ENCODE measurements at regions not wholly inside any gene's neighbourhood (a gene's known extent, or its start where the extent isn't known, plus 50 kb on each side); places are given as distances from the start of the nearest gene placed in this dataset.

- Histone ChIP-seq H3K4me1 (ENCODE audit: control insufficient read depth in 5 of 5, insufficient read depth in 5 of 5, low read length in 5 of 5) (peaks cover 0 to 11% (median 0%) of the 10 kb centered on the region in 5 donors), H3K9me3 (ENCODE audit: control insufficient read depth in 4 of 4, insufficient read depth in 3 of 4, low read length in 3 of 4) (no peaks in the 10 kb centered on the region), H3K27ac (ENCODE audit: low read depth in 1 of 2, low read length in 1 of 2) (no peak overlapping the region), H3K9ac (ENCODE audit: insufficient read depth in 1 of 2, low read length in 2 of 2) (no peak overlapping the region), H3K27me3 (ENCODE audit: control insufficient read depth in 3 of 3, insufficient read depth in 3 of 3, low read length in 2 of 3) (no peaks in the 10 kb centered on the region), H3K4me3 (no peak overlapping the region), H3K36me3 (ENCODE audit: control insufficient read depth in 4 of 4, insufficient read depth in 4 of 4, low read length in 4 of 4) (no peaks in the 10 kb centered on the region)
- TF ChIP-seq, protein P1, sequence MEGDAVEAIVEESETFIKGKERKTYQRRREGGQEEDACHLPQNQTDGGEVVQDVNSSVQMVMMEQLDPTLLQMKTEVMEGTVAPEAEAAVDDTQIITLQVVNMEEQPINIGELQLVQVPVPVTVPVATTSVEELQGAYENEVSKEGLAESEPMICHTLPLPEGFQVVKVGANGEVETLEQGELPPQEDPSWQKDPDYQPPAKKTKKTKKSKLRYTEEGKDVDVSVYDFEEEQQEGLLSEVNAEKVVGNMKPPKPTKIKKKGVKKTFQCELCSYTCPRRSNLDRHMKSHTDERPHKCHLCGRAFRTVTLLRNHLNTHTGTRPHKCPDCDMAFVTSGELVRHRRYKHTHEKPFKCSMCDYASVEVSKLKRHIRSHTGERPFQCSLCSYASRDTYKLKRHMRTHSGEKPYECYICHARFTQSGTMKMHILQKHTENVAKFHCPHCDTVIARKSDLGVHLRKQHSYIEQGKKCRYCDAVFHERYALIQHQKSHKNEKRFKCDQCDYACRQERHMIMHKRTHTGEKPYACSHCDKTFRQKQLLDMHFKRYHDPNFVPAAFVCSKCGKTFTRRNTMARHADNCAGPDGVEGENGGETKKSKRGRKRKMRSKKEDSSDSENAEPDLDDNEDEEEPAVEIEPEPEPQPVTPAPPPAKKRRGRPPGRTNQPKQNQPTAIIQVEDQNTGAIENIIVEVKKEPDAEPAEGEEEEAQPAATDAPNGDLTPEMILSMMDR (IDR thresholded peaks at IDR 0.05; ENCODE audit: control extremely low read depth, extremely low read depth) = no peak
- DNase-seq (no peak), ATAC-seq (ENCODE audit: insufficient read depth, low FRiP score) (no peak)
- WGBS, 2 donors = 86 to 91% methylated on average over 3 of the region's 3 CpGs
Measured at GRCh38 chr21:28213261-28213660, 779.4 kb downstream of the LTN1 start.

GRCh38 chr21:28212061-28212460 is 780.6 kb downstream of the LTN1 start:
- ATAC-seq (ENCODE audit: insufficient read depth, low FRiP score) (no peak), DNase-seq (no peak)
- Histone ChIP-seq H3K4me1 (ENCODE audit: control insufficient read depth in 5 of 5, insufficient read depth in 5 of 5, low read length in 5 of 5) (peaks cover 0 to 11% (median 0%) of the 10 kb centered on the region in 5 donors), H3K36me3 (ENCODE audit: control insufficient read depth in 4 of 4, insufficient read depth in 4 of 4, low read length in 4 of 4) (no peaks in the 10 kb centered on the region), H3K4me3 (no peak overlapping the region), H3K27ac (ENCODE audit: low read depth in 1 of 2, low read length in 1 of 2) (no peak overlapping the region), H3K9ac (ENCODE audit: insufficient read depth in 1 of 2, low read length in 2 of 2) (no peak overlapping the region), H3K9me3 (ENCODE audit: control insufficient read depth in 4 of 4, insufficient read depth in 3 of 4, low read length in 3 of 4) (no peaks in the 10 kb centered on the region), H3K27me3 (ENCODE audit: control insufficient read depth in 3 of 3, insufficient read depth in 3 of 3, low read length in 2 of 3) (no peaks in the 10 kb centered on the region)
- 89 to 92% methylated on average over 2 of the region's 2 CpGs for WGBS, 2 donors
- TF ChIP-seq, protein P1 (IDR thresholded peaks at IDR 0.05; ENCODE audit: control extremely low read depth, extremely low read depth) = no peak

GRCh38 chr21:28207436-28208173 is 785.1 kb downstream of the LTN1 start:
- Histone ChIP-seq H3K27ac (ENCODE audit: low read depth in 1 of 2, low read length in 1 of 2) (no peak overlapping the region), H3K9me3 (ENCODE audit: control insufficient read depth in 4 of 4, insufficient read depth in 3 of 4, low read length in 3 of 4) (no peaks in the 10 kb centered on the region), H3K4me1 (ENCODE audit: control insufficient read depth in 5 of 5, insufficient read depth in 5 of 5, low read length in 5 of 5) (no peaks in the 10 kb centered on the region), H3K27me3 (ENCODE audit: control insufficient read depth in 3 of 3, insufficient read depth in 3 of 3, low read length in 2 of 3) (no peaks in the 10 kb centered on the region), H3K4me3 (no peak overlapping the region), H3K36me3 (ENCODE audit: control insufficient read depth in 4 of 4, insufficient read depth in 4 of 4, low read length in 4 of 4) (no peaks in the 10 kb centered on the region), H3K9ac (ENCODE audit: insufficient read depth in 1 of 2, low read length in 2 of 2) (no peak overlapping the region)
- DNase-seq (peak in 1 of 3 donors; percentile 39), ATAC-seq (ENCODE audit: insufficient read depth, low FRiP score) (no peak)
- 77 to 80% methylated on average over 9 of the region's 9 CpGs for WGBS, 2 donors
- TF ChIP-seq, protein P1 (IDR thresholded peaks at IDR 0.05; ENCODE audit: control extremely low read depth, extremely low read depth) = no peak

All from lung (tissue), 11 donors.